A549 (cell line): ENCODE measurements at regions not wholly inside any gene's neighbourhood (a gene's known extent, or its start where the extent isn't known, plus 50 kb on each side); places are given as distances from the start of the nearest gene placed in this dataset.
"Not testable (repeated sequence)": the region's sequence is repeated elsewhere in the genome, so short reads cannot be mapped to it uniquely, and the experiment has no call there.

Experiments used
- ATAC-seq, 2 experiments: fragments of 200-7000 bp in 1 of 2; fragments of >200 bp in 1 of 2; cut with Nextera tagmentation in 1 of 2; cut with Tn5 transposase in 1 of 2; 3 replicates each; pipeline versions ENCODE4 v1.8.0 to v1.9.1; 2018 to 2020; ENCODE audit warnings: mild to moderate bottlenecking in 1 of 2, moderate library complexity in 1 of 2
- CTCF ChIA-PET: fragments of 300-600 bp; sonication (Branson Sonifier 250); formaldehyde crosslinking; extraction: SDS; loops from one replicate; lab custom pipeline; 2021; ENCODE audit warnings: antibody characterized with exemption, inconsistent platforms; lab: Yijun Ruan, JAX
- POLR2A ChIA-PET: fragments of 350-600 bp; formaldehyde crosslinking; extraction: SDS; loops from one replicate; lab custom pipeline; 2021; ENCODE audit warnings: antibody characterized with exemption, inconsistent platforms; lab: Yijun Ruan, JAX
- DNase-seq, 2 experiments: peaks; one replicate each; pipeline versions ENCODE4 v3.0.0 to v3.0.0-alpha.2; 2011 to 2016; ENCODE audit warnings: low read depth in 1 of 2, low spot score in 1 of 2
- FAIRE-seq: peaks from 2 replicates; lab custom pipeline; 2011; peaks lifted over from hg19 to GRCh38; lab: Jason Lieb, UNC
- H3K27ac ChIP-seq, 2 experiments: fragments of >200 bp; sonication (Bioruptor Twin); formaldehyde crosslinking; 3 replicates each; pipeline ENCODE4 v1.5.1; 2016 to 2017
- H3K4me1 ChIP-seq: fragments of >200 bp; sonication (Bioruptor Twin); formaldehyde crosslinking; 3 replicates; pipeline ENCODE4 v1.6.1; 2016
- H3K4me2 ChIP-seq: fragments of >200 bp; sonication (Bioruptor Twin); formaldehyde crosslinking; 3 replicates; pipeline ENCODE4 v1.6.1; 2016
- H3K4me3 ChIP-seq: fragments of >200 bp; sonication (Bioruptor Twin); formaldehyde crosslinking; 3 replicates; pipeline ENCODE4 v1.5.1; 2016
- H3K9me3 ChIP-seq: fragments of >200 bp; sonication (Bioruptor Twin); formaldehyde crosslinking; 3 replicates; pipeline ENCODE4 v1.6.1; 2016
- BHLHE40 ChIP-seq: IDR thresholded peaks from 2 replicates; pipeline ENCODE4 v1.6.1; 2012; ENCODE audit warnings: low read depth, low read length, inconsistent platforms
- EHMT2 ChIP-seq: fragments of 200-600 bp; sonication (generic); IDR thresholded peaks from 2 replicates; pipeline ENCODE4 v1.6.1; 2016; ENCODE audit warnings: antibody characterized with exemption, low read depth, mild to moderate bottlenecking, moderate library complexity
- FOXS1 ChIP-seq: fragments of 250-450 bp; sonication (Bioruptor Pico); IDR thresholded peaks from 2 replicates; pipeline ENCODE4 v1.5.0; 2020; ENCODE audit warnings: mild to moderate bottlenecking, moderate library complexity
- GATA3 ChIP-seq: IDR thresholded peaks from 2 replicates; pipeline ENCODE4 v1.6.1; 2012; ENCODE audit warnings: borderline replicate concordance
- HOXA7 ChIP-seq: fragments of 250-450 bp; sonication (Bioruptor Pico); IDR thresholded peaks from 2 replicates; pipeline ENCODE4 v1.5.0; 2020; ENCODE audit warnings: mild to moderate bottlenecking, moderate library complexity
- JUNB ChIP-seq: fragments of >200 bp; sonication (Bioruptor Twin); formaldehyde crosslinking; IDR thresholded peaks from 2 replicates; pipeline ENCODE4 v1.6.1; 2016
- MYC ChIP-seq: IDR thresholded peaks from 2 replicates; pipeline ENCODE4 v1.6.1; 2012; ENCODE audit warnings: mild to moderate bottlenecking, inconsistent platforms, low read length, improper control_type of control experiment, borderline replicate concordance
- NPAS2 ChIP-seq: fragments of 250-450 bp; sonication (Bioruptor Pico); IDR thresholded peaks from 2 replicates; pipeline ENCODE4 v1.8.0; 2022; ENCODE audit warnings: mild to moderate bottlenecking, moderate library complexity, borderline replicate concordance
- PHF8 ChIP-seq: fragments of 200-600 bp; sonication (generic); IDR thresholded peaks from 2 replicates; pipeline ENCODE4 v1.6.1; 2016; ENCODE audit warnings: low read depth, mild to moderate bottlenecking, antibody characterized with exemption, moderate library complexity, borderline replicate concordance
- POLR2A ChIP-seq: IDR thresholded peaks from 2 replicates; pipeline ENCODE4 v1.6.1; 2012; ENCODE audit warnings: mild to moderate bottlenecking, low read length
- RARB ChIP-seq: fragments of 250-450 bp; sonication (Bioruptor Pico); IDR thresholded peaks from 2 replicates; pipeline ENCODE4 v1.8.0; 2021; ENCODE audit warnings: mild to moderate bottlenecking, moderate library complexity
- RNF2 ChIP-seq: fragments of 200-600 bp; sonication (generic); IDR thresholded peaks from 2 replicates; pipeline ENCODE4 v1.6.1; 2016; ENCODE audit warnings: low read depth, mild to moderate bottlenecking, antibody characterized with exemption, moderate library complexity, borderline replicate concordance
- SMC3 ChIP-seq: fragments of >200 bp; sonication (Bioruptor Twin); formaldehyde crosslinking; IDR thresholded peaks from 3 replicates; pipeline ENCODE4 v1.6.1; 2018; ENCODE audit warnings: inconsistent platforms
- TFCP2L1 ChIP-seq: fragments of 250-450 bp; sonication (Bioruptor Pico); IDR thresholded peaks from 2 replicates; pipeline ENCODE4 v1.5.0; 2021; ENCODE audit warnings: mild to moderate bottlenecking
- ZFP36 ChIP-seq: fragments of 450-650 bp; IDR thresholded peaks from 2 replicates; pipeline ENCODE4 v1.6.1; 2014; ENCODE audit warnings: borderline replicate concordance; ENCODE audit not compliant: partially characterized antibody
- WGBS: methylation state at CpG from one replicate; pipeline ENCODE4 v1.1.6; 2017; ENCODE audit errors: missing lambda C conversion rate; 5-methylcytosine and 5-hydroxymethylcytosine counted together
- TF ChIP-seq, protein P1 (sequence below): fragments of 250-450 bp; sonication (Bioruptor Pico); IDR thresholded peaks from 2 replicates; pipeline ENCODE4 v1.5.0; 2020; ENCODE audit warnings: low read depth, mild to moderate bottlenecking, moderate library complexity
- TF ChIP-seq, protein P2 (sequence below): fragments of >200 bp; sonication (Bioruptor Twin); formaldehyde crosslinking; IDR thresholded peaks from 2 replicates; pipeline ENCODE4 v1.6.1; 2016
- TF ChIP-seq, protein P3 (sequence below): fragments of >200 bp; sonication (Bioruptor Twin); formaldehyde crosslinking; IDR thresholded peaks from 3 replicates; pipeline ENCODE4 v1.6.1; 2016
- TF ChIP-seq, protein P4 (sequence below): IDR thresholded peaks from 2 replicates; pipeline ENCODE4 v1.6.1; 2012
- TF ChIP-seq, protein P5 (sequence below): fragments of 150-350 bp; IDR thresholded peaks from 2 replicates; pipeline ENCODE4 v1.6.1; 2014; ENCODE audit warnings: low read depth, mild to moderate bottlenecking, low read length
- TF ChIP-seq, protein P6 (sequence below): fragments of 200-600 bp; sonication (generic); IDR thresholded peaks from 2 replicates; pipeline ENCODE4 v1.6.1; 2016; ENCODE audit warnings: antibody characterized with exemption, mild to moderate bottlenecking, moderate library complexity

DNA sequence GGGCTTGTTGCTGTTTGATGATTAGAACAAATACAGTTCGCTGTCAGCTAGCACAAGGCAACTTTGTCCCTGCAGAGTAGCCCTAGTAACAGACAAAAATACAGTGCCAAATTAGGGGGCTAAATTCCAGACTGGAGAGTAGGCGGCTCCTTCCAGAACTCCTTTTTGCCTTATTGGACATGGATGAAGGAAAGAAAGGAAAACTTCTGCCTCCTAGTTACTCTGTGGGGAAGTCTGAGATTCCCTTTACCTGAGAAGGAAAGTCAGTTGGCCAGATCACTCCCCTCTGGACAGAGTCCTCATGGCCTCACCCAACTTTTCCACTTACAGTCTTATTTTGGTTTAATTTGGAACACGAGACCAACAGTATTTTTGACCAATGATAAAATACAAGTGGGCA, 140.5 kb upstream of the ADAMTS3 start:
- no peak for FAIRE-seq

DNA sequence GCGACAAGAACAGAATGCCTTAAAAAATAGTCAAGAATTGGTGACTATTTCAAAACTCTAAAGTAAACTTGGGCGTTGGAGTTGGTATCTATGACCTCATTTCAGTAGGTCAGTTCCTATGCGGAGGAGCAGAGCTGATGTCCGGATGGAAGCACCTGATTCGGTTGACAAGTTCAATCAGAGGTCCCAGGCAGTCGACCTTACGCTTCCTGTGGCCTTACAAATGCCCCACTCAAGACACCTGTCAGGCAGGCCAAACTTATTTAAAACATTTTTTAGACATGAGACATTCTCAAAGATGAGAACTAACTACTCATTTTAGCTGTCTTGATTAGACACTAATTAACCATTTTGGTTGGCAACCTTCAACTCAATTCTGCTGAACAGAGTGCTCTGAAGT, 137.7 kb upstream of the ADAMTS3 start:
- Histone ChIP-seq H3K4me3 (no peak overlapping the region), H3K27ac (no peak overlapping the region), H3K4me2 (no peak overlapping the region), H3K9me3 (no peaks in the 10 kb centered on the region), H3K4me1 (no peaks in the 10 kb centered on the region)
- ChIA-PET POLR2A (no interaction called here), CTCF (no interaction called here)
- DNase-seq = no peak
- 64% methylated on average over 7 of the region's 7 CpGs for WGBS
- no peak for TF ChIP-seq TFCP2L1 (CRISPR knock-in tag)
- TF ChIP-seq, protein P1, sequence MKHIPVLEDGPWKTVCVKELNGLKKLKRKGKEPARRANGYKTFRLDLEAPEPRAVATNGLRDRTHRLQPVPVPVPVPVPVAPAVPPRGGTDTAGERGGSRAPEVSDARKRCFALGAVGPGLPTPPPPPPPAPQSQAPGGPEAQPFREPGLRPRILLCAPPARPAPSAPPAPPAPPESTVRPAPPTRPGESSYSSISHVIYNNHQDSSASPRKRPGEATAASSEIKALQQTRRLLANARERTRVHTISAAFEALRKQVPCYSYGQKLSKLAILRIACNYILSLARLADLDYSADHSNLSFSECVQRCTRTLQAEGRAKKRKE (CRISPR knock-in tag) = no peak
- no peak for ATAC-seq
- no peak for FAIRE-seq

More for the DNA sequence above, 140.5 kb upstream of the ADAMTS3 start:
- no peak for DNase-seq
- ChIA-PET CTCF (interaction anchor here (0.6 kb wide), 1 partner anchor 312 kb away, joined by 3 read pairs; no protein-coding TSS in a partner anchor), POLR2A (no interaction called here)
- no peak overlapping the region for H3K27ac ChIP-seq
- no peaks in the 10 kb centered on the region for H3K9me3 ChIP-seq
- H3K4me3 ChIP-seq = no peak overlapping the region
- 28% methylated on average over 3 of the region's 3 CpGs for WGBS
- ATAC-seq = no peak
- no peak overlapping the region for H3K4me2 ChIP-seq
- TF ChIP-seq GATA3 (no peak), MYC (no peak), PHF8 (no peak), POLR2A (no peak), BHLHE40 (no peak), RNF2 (no peak), HOXA7 (CRISPR knock-in tag) (no peak), SMC3 (no peak), JUNB (no peak), ZFP36 (no peak), RARB (CRISPR knock-in tag) (no peak), EHMT2 (no peak), NPAS2 (CRISPR knock-in tag) (no peak), FOXS1 (CRISPR knock-in tag) (no peak)
- TF ChIP-seq, protein P2, sequence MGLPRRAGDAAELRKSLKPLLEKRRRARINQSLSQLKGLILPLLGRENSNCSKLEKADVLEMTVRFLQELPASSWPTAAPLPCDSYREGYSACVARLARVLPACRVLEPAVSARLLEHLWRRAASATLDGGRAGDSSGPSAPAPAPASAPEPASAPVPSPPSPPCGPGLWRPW = no peak
- TF ChIP-seq, protein P3, sequence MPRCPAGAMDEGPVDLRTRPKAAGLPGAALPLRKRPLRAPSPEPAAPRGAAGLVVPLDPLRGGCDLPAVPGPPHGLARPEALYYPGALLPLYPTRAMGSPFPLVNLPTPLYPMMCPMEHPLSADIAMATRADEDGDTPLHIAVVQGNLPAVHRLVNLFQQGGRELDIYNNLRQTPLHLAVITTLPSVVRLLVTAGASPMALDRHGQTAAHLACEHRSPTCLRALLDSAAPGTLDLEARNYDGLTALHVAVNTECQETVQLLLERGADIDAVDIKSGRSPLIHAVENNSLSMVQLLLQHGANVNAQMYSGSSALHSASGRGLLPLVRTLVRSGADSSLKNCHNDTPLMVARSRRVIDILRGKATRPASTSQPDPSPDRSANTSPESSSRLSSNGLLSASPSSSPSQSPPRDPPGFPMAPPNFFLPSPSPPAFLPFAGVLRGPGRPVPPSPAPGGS = no peak
- TF ChIP-seq, protein P4, sequence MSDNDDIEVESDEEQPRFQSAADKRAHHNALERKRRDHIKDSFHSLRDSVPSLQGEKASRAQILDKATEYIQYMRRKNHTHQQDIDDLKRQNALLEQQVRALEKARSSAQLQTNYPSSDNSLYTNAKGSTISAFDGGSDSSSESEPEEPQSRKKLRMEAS = no peak
- TF ChIP-seq, protein P5, sequence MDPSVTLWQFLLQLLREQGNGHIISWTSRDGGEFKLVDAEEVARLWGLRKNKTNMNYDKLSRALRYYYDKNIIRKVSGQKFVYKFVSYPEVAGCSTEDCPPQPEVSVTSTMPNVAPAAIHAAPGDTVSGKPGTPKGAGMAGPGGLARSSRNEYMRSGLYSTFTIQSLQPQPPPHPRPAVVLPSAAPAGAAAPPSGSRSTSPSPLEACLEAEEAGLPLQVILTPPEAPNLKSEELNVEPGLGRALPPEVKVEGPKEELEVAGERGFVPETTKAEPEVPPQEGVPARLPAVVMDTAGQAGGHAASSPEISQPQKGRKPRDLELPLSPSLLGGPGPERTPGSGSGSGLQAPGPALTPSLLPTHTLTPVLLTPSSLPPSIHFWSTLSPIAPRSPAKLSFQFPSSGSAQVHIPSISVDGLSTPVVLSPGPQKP = no peak
- TF ChIP-seq, protein P6, sequence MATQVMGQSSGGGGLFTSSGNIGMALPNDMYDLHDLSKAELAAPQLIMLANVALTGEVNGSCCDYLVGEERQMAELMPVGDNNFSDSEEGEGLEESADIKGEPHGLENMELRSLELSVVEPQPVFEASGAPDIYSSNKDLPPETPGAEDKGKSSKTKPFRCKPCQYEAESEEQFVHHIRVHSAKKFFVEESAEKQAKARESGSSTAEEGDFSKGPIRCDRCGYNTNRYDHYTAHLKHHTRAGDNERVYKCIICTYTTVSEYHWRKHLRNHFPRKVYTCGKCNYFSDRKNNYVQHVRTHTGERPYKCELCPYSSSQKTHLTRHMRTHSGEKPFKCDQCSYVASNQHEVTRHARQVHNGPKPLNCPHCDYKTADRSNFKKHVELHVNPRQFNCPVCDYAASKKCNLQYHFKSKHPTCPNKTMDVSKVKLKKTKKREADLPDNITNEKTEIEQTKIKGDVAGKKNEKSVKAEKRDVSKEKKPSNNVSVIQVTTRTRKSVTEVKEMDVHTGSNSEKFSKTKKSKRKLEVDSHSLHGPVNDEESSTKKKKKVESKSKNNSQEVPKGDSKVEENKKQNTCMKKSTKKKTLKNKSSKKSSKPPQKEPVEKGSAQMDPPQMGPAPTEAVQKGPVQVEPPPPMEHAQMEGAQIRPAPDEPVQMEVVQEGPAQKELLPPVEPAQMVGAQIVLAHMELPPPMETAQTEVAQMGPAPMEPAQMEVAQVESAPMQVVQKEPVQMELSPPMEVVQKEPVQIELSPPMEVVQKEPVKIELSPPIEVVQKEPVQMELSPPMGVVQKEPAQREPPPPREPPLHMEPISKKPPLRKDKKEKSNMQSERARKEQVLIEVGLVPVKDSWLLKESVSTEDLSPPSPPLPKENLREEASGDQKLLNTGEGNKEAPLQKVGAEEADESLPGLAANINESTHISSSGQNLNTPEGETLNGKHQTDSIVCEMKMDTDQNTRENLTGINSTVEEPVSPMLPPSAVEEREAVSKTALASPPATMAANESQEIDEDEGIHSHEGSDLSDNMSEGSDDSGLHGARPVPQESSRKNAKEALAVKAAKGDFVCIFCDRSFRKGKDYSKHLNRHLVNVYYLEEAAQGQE = no peak
- H3K4me1 ChIP-seq = no peaks in the 10 kb centered on the region

DNA sequence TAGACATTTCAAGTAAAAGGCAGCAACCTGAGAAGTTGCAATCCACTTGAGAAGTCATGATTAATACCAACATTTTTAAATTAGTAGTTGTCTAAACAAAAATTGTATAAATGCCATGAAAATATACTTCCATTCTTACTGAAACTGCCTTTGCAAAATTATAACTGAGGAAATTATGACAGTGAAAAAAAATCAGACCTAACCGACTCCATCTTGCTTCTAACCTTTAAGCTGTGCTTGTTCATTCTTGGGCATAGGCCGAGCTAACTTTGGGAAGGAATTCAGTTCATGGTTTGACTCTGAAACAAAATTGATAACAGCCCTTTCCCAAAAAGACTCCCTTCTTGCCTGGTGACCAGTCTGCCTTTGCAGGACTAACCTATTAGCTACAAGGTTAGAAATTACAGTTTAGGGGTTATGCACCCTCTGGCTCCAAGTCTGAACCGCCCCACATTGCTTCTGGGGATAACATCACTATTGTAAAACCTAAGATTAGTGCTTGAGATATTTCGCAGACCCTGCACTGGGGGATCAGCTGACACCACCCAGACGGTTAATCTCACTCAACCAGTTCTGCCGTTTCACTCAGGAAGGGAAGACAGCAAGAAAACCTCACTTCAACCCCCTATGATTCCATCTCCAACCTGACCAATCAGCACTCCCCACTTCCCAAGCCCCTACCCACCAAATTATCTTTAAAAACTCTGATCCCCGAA, 136.1 kb upstream of the ADAMTS3 start:
- POLR2A ChIA-PET, H3K9me3 ChIP-seq, ATAC-seq, DNase-seq, H3K27ac ChIP-seq, H3K4me2 ChIP-seq, FAIRE-seq, H3K4me3 ChIP-seq, CTCF ChIA-PET, H3K4me1 ChIP-seq: not testable (repeated sequence)
- WGBS = 59% methylated on average over 6 of the region's 7 CpGs
